ENCODE measurements at regions not wholly inside any gene's neighbourhood (a gene's known extent, or its start where the extent isn't known, plus 50 kb on each side); places are given as distances from the start of the nearest gene placed in this dataset.

DNA sequence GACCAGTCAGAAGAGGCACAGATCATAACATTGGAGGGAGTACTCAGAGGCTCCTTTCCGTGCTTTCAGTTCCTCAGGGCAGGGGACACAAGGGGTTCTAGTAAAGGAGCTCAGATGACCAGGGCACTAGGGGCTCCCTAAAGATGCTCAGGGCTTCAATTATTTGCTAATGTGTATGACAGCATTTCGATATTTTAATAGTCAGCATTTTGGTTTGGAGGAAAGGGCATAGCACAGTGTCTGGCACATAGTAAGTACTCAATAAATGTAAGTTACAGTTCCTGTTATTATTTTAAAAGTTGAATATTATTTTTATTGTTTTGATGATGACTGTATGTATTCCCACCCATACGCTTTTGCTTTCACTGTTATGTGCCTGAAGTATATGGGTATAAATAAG, 260.0 kb downstream of the REEP3 start:
- TF ChIP-seq POLR2A (IDR thresholded peaks at IDR 0.05): no peak
- TF ChIP-seq, protein P1, sequence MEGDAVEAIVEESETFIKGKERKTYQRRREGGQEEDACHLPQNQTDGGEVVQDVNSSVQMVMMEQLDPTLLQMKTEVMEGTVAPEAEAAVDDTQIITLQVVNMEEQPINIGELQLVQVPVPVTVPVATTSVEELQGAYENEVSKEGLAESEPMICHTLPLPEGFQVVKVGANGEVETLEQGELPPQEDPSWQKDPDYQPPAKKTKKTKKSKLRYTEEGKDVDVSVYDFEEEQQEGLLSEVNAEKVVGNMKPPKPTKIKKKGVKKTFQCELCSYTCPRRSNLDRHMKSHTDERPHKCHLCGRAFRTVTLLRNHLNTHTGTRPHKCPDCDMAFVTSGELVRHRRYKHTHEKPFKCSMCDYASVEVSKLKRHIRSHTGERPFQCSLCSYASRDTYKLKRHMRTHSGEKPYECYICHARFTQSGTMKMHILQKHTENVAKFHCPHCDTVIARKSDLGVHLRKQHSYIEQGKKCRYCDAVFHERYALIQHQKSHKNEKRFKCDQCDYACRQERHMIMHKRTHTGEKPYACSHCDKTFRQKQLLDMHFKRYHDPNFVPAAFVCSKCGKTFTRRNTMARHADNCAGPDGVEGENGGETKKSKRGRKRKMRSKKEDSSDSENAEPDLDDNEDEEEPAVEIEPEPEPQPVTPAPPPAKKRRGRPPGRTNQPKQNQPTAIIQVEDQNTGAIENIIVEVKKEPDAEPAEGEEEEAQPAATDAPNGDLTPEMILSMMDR (IDR thresholded peaks at IDR 0.05): no peak

Measured in Peyer's patch (tissue), 4 donors.